K562 (cell line): ENCODE measurements at regions not wholly inside any gene's neighbourhood (a gene's known extent, or its start where the extent isn't known, plus 50 kb on each side); places are given as distances from the start of the nearest gene placed in this dataset.
A peak's percentile ranks its signal among the peaks of the same experiment; 100 is the strongest.

Source experiments
- NR2C1 ChIP-seq, 2 experiments: fragments of 450-650 bp; IDR thresholded peaks; 2 replicates each; pipeline ENCODE4 v1.6.1; 2017; ENCODE audit warnings: mild to moderate bottlenecking in 2 of 2, antibody characterized with exemption in 1 of 2, inconsistent platforms in 1 of 2, missing compliant biosample characterization in 1 of 2, missing genetic modification characterization in 1 of 2
- NR2C2 ChIP-seq, 2 experiments: fragments of 200-800 bp in 1 of 2; sonication (Bioruptor generic) in 1 of 2; sonication (generic) in 1 of 2; formaldehyde crosslinking in 1 of 2; IDR thresholded peaks; 2 replicates each; pipeline versions ENCODE4 v1.6.1 to v1.8.0; 2016 to 2022; ENCODE audit warnings: mild to moderate bottlenecking in 1 of 2, missing compliant biosample characterization in 1 of 2, missing genetic modification characterization in 1 of 2, missing genetic modification reagents in 1 of 2
- SREBF1 ChIP-seq: fragments of 150-350 bp; IDR thresholded peaks from 2 replicates; pipeline ENCODE4 v1.6.1; 2014; ENCODE audit warnings: antibody characterized with exemption, low read depth, low read length, borderline replicate concordance
- TAF9B ChIP-seq: fragments of 450-650 bp; IDR thresholded peaks from 2 replicates; pipeline ENCODE4 v1.6.1; 2018; ENCODE audit warnings: mild to moderate bottlenecking; ENCODE audit not compliant: partially characterized antibody
- YBX1 ChIP-seq: fragments of 450-650 bp; IDR thresholded peaks from 2 replicates; pipeline ENCODE4 v1.7.1; 2016; ENCODE audit warnings: mild to moderate bottlenecking
- ZEB2 ChIP-seq: fragments of 450-650 bp; IDR thresholded peaks from 2 replicates; pipeline ENCODE4 v1.6.1; 2016
- ZNF134 ChIP-seq: fragments of 250-450 bp; sonication (Bioruptor Pico); conservative IDR thresholded peaks from 2 replicates; pipeline ENCODE4 v1.4.0; 2020
- ZSCAN32 ChIP-seq: fragments of 450-650 bp; formaldehyde crosslinking; IDR thresholded peaks from 2 replicates; pipeline ENCODE4 v1.4.0; 2020; ENCODE audit warnings: mild to moderate bottlenecking, moderate library complexity
- ZZZ3 ChIP-seq: fragments of 450-650 bp; IDR thresholded peaks from 2 replicates; pipeline ENCODE4 v1.6.1; 2016; ENCODE audit warnings: antibody characterized with exemption, mild to moderate bottlenecking, moderate library complexity
- TF ChIP-seq, protein P1 (sequence below), 2 experiments: fragments of 450-650 bp; IDR thresholded peaks; 2 replicates each; pipeline ENCODE4 v1.6.1; 2016; ENCODE audit warnings: mild to moderate bottlenecking in 2 of 2, borderline replicate concordance in 1 of 2, low read depth in 1 of 2, moderate library complexity in 1 of 2
- TF ChIP-seq, protein P2 (sequence below), 2 experiments: fragments of 450-650 bp in 1 of 2; sonication (generic) in 1 of 2; formaldehyde crosslinking in 1 of 2; IDR thresholded peaks; 2 replicates each; pipeline versions ENCODE4 v1.7.1 to v1.9.0; 2016 to 2022; ENCODE audit warnings: inconsistent platforms in 1 of 2, mild to moderate bottlenecking in 1 of 2, missing genetic modification reagents in 1 of 2

DNA sequence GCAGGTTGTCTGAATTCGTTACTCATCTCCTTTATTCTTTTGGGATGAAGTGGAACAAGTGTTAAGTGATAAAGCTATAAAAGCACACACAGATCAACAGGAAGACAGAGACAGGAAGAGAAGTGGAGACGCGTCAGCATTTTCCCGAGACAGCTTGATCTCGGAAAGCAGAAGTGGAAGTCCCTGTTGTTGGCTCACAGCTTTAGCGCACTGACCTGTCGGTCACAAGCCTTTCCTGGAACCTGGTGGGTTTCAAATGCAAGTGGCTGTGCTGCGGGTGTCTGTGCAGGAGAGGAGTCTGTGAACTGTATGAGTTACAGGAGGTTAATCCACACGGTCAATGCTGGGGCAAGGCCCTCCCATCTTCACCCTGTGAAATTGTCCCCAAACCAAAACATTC is 116.6 kb upstream of the PELI1 start (continued):
- TF ChIP-seq NR2C1 (IDR thresholded peaks at IDR 0.05), result no peak
- TF ChIP-seq NR2C1 (tag; IDR thresholded peaks at IDR 0.05), result no peak
- TF ChIP-seq NR2C2 (CRISPR knock-in tag; IDR thresholded peaks at IDR 0.05), result no peak
- no peak for TF ChIP-seq NR2C2 (tag; IDR thresholded peaks at IDR 0.05)
- no peak for TF ChIP-seq ZEB2
- TF ChIP-seq, protein P1, sequence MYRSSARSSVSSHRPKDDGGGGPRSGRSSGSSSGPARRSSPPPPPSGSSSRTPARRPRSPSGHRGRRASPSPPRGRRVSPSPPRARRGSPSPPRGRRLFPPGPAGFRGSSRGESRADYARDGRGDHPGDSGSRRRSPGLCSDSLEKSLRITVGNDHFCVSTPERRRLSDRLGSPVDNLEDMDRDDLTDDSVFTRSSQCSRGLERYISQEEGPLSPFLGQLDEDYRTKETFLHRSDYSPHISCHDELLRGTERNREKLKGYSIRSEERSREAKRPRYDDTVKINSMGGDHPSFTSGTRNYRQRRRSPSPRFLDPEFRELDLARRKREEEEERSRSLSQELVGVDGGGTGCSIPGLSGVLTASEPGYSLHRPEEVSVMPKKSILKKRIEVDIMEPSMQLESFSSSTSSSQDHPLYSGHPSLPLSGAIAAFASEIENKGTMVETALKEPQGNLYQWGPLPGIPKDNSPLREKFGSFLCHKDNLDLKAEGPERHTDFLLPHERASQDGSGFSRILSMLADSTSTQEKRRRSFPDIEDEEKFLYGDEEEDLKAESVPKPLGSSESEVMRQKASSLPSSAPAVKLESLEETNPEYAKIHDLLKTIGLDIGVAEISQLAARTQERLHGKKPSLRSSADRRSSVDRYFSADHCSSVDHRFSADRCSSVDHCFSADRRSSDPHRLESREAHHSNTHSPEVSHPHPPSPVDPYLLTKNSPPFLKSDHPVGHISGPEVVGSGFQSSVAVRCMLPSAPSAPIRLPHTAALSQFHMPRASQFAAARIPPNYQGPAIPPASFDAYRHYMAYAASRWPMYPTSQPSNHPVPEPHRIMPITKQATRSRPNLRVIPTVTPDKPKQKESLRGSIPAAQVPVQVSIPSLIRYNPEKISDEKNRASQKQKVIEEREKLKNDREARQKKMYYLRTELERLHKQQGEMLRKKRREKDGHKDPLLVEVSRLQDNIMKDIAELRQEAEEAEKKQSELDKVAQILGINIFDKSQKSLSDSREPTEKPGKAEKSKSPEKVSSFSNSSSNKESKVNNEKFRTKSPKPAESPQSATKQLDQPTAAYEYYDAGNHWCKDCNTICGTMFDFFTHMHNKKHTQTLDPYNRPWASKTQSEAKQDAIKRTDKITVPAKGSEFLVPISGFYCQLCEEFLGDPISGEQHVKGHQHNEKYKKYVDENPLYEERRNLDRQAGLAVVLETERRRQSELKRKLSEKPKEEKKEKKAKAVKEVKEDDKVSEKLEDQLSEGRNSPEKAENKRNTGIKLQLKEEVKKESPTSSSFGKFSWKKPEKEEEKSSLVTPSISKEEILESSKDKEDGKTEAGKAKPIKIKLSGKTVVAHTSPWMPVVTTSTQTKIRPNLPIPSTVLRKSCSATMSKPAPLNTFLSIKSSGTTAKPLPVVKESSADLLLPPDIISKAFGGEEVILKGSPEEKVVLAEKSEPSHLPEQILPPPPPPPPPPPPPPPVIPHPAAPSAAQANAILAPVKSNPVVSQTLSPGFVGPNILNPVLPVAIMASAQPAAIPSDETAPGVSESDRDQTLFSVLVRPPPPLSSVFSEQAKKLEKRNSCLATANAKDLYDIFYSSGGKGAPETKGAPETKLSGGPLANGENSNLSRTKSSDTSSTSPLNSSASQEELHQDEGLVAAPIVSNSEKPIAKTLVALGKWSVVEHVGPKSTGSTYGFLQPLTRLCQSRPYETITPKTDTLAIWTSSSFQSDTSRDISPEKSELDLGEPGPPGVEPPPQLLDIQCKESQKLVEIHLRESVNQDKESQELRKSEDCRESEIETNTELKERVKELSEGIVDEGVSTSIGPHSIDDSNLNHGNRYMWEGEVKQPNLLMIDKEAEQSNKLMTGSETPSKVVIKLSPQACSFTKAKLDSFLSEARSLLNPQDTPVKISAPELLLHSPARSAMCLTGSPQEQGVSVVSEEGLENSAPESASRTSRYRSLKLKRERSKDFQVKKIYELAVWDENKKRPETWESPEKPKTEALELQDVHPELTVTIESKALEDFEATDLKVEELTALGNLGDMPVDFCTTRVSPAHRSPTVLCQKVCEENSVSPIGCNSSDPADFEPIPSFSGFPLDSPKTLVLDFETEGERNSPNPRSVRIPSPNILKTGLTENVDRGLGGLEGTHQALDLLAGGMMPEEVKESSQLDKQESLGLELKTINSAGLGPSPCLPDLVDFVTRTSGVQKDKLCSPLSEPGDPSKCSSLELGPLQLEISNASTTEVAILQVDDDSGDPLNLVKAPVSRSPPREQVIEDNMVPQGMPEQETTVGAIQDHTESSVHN (IDR thresholded peaks at IDR 0.05; ENCODE audit: borderline replicate concordance in 1 of 2, low read depth in 1 of 2), result no peak
- no peak for TF ChIP-seq ZSCAN32 (CRISPR knock-in tag)
- TF ChIP-seq ZNF134, result no peak
- no peak for TF ChIP-seq ZZZ3
- no peak for TF ChIP-seq YBX1
- TF ChIP-seq SREBF1, result no peak
- TF ChIP-seq TAF9B, result no peak
- TF ChIP-seq, protein P2, sequence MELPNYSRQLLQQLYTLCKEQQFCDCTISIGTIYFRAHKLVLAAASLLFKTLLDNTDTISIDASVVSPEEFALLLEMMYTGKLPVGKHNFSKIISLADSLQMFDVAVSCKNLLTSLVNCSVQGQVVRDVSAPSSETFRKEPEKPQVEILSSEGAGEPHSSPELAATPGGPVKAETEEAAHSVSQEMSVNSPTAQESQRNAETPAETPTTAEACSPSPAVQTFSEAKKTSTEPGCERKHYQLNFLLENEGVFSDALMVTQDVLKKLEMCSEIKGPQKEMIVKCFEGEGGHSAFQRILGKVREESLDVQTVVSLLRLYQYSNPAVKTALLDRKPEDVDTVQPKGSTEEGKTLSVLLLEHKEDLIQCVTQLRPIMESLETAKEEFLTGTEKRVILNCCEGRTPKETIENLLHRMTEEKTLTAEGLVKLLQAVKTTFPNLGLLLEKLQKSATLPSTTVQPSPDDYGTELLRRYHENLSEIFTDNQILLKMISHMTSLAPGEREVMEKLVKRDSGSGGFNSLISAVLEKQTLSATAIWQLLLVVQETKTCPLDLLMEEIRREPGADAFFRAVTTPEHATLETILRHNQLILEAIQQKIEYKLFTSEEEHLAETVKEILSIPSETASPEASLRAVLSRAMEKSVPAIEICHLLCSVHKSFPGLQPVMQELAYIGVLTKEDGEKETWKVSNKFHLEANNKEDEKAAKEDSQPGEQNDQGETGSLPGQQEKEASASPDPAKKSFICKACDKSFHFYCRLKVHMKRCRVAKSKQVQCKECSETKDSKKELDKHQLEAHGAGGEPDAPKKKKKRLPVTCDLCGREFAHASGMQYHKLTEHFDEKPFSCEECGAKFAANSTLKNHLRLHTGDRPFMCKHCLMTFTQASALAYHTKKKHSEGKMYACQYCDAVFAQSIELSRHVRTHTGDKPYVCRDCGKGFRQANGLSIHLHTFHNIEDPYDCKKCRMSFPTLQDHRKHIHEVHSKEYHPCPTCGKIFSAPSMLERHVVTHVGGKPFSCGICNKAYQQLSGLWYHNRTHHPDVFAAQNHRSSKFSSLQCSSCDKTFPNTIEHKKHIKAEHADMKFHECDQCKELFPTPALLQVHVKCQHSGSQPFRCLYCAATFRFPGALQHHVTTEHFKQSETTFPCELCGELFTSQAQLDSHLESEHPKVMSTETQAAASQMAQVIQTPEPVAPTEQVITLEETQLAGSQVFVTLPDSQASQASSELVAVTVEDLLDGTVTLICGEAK (IDR thresholded peaks at IDR 0.05), result peak; percentile 64
- TF ChIP-seq, protein P2 (CRISPR knock-in tag; IDR thresholded peaks at IDR 0.05), result no peak
